D721Med (cell line): ENCODE measurements at regions not wholly inside any gene's neighbourhood (a gene's known extent, or its start where the extent isn't known, plus 50 kb on each side); places are given as distances from the start of the nearest gene placed in this dataset.

Experiments used
- DNase-seq: peaks from one replicate; pipeline ENCODE4 v3.0.0; 2011; ENCODE audit warnings: low spot score; ENCODE audit not compliant: insufficient read length
- FAIRE-seq: peaks from 2 replicates; lab custom pipeline; 2011; peaks lifted over from hg19 to GRCh38; lab: Jason Lieb, UNC
- TF ChIP-seq, protein P1 (sequence below): IDR thresholded peaks from 2 replicates; pipeline ENCODE4 v1.5.1; 2012; ENCODE audit warnings: mild to moderate bottlenecking, control low read depth; ENCODE audit not compliant: insufficient read depth; ENCODE audit errors: missing control alignments

GRCh38 chr3:30281526-30281925 lies 324.9 kb upstream of the TGFBR2 start:
- TF ChIP-seq, protein P1, sequence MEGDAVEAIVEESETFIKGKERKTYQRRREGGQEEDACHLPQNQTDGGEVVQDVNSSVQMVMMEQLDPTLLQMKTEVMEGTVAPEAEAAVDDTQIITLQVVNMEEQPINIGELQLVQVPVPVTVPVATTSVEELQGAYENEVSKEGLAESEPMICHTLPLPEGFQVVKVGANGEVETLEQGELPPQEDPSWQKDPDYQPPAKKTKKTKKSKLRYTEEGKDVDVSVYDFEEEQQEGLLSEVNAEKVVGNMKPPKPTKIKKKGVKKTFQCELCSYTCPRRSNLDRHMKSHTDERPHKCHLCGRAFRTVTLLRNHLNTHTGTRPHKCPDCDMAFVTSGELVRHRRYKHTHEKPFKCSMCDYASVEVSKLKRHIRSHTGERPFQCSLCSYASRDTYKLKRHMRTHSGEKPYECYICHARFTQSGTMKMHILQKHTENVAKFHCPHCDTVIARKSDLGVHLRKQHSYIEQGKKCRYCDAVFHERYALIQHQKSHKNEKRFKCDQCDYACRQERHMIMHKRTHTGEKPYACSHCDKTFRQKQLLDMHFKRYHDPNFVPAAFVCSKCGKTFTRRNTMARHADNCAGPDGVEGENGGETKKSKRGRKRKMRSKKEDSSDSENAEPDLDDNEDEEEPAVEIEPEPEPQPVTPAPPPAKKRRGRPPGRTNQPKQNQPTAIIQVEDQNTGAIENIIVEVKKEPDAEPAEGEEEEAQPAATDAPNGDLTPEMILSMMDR: no peak
- FAIRE-seq (no peak), DNase-seq (no peak)

DNA sequence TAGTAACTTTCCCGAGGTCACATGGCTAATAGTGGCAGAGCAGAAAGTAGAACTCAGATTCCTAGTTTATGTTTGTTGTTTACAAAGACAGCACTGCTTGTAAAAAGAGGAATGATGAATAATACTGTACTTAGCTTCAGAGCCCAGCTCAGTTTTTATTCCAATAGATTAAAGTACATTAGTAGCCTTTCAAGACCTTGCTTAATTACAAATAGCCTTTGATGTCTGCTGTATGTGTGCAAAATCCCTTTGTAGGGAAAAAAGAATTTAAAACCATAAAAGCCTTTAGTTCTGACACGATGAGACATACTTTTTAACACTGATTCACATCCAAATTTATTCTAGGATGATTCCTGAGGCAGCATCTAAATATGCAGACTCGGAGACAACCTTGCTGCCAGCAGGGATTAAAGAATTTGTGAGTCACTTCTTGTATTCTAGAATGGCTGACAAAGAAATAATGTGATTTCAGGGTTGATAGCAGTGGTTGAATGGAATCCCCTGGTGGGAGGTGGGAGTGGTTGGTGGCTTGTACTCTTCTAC lies 324.2 kb upstream of the TGFBR2 start:
- DNase-seq (no peak), FAIRE-seq (no peak)
- TF ChIP-seq, protein P1: no peak

- DNase-seq: no peak
- TF ChIP-seq, protein P1: no peak
- no peak for FAIRE-seq
Measured at GRCh38 chr3:30285188-30286006, 321.0 kb upstream of the TGFBR2 start.

DNA sequence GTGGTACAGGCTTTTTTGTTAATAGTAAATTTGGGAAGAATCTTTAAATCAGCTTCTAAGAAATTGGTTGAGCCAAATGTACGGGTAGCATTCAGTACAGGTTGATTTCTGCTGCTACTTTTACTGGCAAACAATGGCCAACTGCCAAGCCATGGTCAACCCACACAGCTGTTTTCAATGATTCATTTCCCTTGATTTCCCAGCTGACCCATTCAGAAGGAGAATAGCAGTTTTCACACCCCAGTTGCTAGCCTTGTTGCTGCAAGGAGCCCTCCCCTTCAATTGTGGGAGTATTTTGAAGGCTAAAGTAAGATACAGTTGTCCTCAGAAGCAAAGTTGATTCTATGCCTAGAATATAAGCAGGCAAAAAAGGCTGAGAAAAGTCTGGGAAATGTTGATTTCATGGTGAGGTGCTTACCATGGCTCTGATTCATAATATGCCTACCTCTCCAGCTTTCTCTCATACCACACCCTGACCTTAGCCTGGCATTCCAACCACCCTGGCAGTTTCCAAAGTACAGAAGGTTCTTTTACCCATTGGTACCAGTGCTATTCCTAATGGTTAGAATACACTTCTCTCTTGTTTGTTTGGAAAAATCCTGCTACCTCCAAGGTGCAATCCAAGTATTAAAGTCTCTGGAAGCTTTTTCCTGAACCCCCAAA lies 320.3 kb upstream of the TGFBR2 start:
- TF ChIP-seq, protein P1: no peak
- FAIRE-seq (no peak), DNase-seq (no peak)

DNA sequence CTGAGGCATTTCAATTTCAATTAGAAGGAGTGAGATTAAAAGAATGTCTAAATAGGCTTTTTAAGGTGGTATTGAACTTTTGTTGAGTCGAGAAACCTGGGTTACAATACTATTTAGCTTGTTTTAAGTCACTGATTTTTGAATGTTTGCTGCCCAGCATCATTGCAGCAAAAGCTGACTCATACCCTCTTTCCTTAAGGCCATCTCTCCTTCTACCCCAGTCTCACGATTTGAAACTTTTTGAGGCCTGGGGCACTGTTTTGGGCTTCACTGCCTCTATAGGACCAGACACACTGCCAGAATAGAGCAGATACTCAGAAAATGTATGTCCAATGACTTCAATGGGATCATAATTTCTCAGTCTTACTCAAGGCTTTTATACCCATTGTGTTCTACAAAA lies 319.6 kb upstream of the TGFBR2 start:
- FAIRE-seq: no peak
- no peak for DNase-seq
- TF ChIP-seq, protein P1: no peak

GRCh38 chr3:30288830-30289229 lies 317.6 kb upstream of the TGFBR2 start:
- TF ChIP-seq, protein P1: no peak
- FAIRE-seq (no peak), DNase-seq (no peak)
